ENCODE measurements at regions not wholly inside any gene's neighbourhood (a gene's known extent, or its start where the extent isn't known, plus 50 kb on each side); places are given as distances from the start of the nearest gene placed in this dataset.
"Not testable (repeated sequence)": the region's sequence is repeated elsewhere in the genome, so short reads cannot be mapped to it uniquely, and the experiment has no call there.

DNA sequence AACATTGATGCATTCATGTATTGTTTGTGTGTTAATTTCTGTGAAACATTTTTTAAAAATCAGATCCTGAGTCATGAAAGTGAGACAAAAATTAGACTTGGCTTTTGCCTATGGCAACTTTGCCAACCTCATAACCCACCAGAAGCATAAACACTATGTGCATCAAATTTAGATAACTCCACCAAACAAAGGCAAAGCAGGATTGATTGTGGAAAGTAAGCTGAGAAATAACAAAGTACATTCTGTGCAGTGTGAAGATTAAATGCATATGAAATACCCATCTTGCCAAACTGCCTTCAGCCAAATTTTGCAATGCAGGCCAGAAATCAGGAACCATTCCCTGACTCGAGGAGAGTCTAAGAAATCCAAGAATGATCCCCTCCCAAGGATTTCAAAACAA, 493.4 kb downstream of the AJAP1 start:
- no peaks in the 10 kb centered on the region for H3K4me1 Mint-ChIP-seq (ENCODE audit: low read depth)
- no peaks in the 10 kb centered on the region for H3K36me3 Mint-ChIP-seq (ENCODE audit: low read depth)
- peaks cover 3% of the 10 kb centered on the region for H3K9me3 Mint-ChIP-seq
- H3K27me3 Mint-ChIP-seq (ENCODE audit: low read depth) = peaks cover 8% of the 10 kb centered on the region
- H3K27ac Mint-ChIP-seq = no peak overlapping the region
- H3K4me3 Mint-ChIP-seq = no peak overlapping the region

DNA sequence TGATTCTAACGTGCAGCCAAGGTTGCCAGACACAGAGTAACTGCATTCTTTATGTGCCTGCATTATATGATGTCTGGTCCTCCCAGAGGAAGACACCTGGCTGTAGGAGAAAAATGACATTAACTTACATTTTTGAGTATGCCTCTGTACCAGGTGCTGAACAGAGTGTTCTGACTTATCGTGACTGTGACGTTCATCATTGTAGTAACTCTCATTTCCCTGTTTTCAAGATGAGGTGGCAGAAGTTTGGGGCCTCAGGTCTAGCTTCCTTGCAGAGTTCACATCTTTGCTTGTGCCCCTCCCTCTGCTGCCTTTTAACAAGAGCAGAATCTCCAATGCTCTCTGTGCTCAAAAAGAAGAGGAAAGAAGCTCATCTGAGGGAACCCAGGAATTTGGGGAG, 488.0 kb downstream of the AJAP1 start:
- Mint-ChIP-seq H3K9me3 (no peaks in the 10 kb centered on the region), H3K4me1 (ENCODE audit: low read depth) (no peaks in the 10 kb centered on the region), H3K4me3 (no peak overlapping the region), H3K36me3 (ENCODE audit: low read depth) (no peaks in the 10 kb centered on the region), H3K27me3 (ENCODE audit: low read depth) (peaks cover 8% of the 10 kb centered on the region), H3K27ac (no peak overlapping the region)

DNA sequence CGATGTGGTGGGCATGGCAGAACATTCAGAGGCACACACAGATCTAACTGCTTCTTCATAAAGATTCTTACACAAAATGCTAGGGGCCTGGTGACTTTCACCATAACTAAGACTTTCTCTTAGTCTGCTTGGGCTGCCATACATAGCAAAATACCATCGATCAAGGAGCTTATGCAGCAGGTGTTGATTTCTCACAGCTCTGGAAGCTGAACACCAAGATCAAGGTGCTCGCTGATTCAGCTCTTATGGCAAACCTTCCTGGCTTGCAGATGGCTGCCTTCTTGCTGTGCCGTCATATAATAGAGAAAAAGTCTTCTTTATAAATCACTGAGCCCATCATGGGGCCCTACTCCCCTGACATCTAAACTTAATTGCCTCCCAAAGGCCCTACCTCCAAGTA, 487.3 kb downstream of the AJAP1 start:
- Mint-ChIP-seq H3K4me3 (no peak overlapping the region), H3K27ac (no peak overlapping the region), H3K27me3 (ENCODE audit: low read depth) (peaks cover 8% of the 10 kb centered on the region), H3K9me3 (no peaks in the 10 kb centered on the region), H3K36me3 (ENCODE audit: low read depth) (no peaks in the 10 kb centered on the region), H3K4me1 (ENCODE audit: low read depth) (no peaks in the 10 kb centered on the region)

DNA sequence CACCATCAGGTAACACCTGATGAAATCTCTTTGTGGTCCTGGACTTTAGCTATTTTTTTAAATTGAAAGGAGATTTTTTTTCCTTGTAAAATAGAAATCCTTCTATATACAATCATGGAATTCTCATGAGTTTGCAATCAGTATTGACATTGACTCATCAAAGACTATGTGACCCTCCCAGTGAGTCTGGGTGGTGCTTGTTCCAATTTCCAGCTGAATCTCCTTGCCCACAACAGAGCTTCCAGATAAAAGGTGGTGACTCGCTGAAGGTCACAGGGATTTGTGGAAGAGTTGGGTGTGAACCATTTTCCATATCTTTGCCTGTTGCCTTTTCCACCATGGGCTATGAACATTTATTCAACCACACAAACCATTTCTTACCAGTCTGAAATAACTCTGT, 486.6 kb downstream of the AJAP1 start:
- Mint-ChIP-seq H3K4me1 (ENCODE audit: low read depth) (no peaks in the 10 kb centered on the region), H3K9me3 (no peaks in the 10 kb centered on the region), H3K27me3 (ENCODE audit: low read depth) (peaks cover 8% of the 10 kb centered on the region), H3K27ac (no peak overlapping the region), H3K4me3 (no peak overlapping the region), H3K36me3 (ENCODE audit: low read depth) (no peaks in the 10 kb centered on the region)

DNA sequence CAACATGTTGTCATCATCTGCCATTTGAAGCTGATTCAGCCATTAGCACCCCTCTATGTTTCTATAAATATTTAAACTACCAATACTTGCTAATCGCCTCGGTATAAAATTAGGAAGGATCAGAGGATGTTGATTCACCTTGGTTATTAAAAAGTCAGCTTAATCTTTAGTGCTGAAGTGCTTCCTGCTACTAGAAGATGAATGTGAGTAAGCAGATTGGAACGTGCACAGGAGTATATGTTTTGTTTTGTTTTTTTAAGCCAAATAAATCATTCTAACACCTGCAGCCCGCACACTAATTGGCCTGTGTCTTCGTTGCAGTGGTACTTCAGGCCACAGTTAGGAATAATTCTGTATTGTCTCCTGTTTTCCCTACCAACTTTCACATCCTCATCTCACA, 485.7 kb downstream of the AJAP1 start:
- H3K4me1 Mint-ChIP-seq (ENCODE audit: low read depth) = no peaks in the 10 kb centered on the region
- H3K36me3 Mint-ChIP-seq (ENCODE audit: low read depth) = no peaks in the 10 kb centered on the region
- H3K27me3 Mint-ChIP-seq (ENCODE audit: low read depth) = peaks cover 8% of the 10 kb centered on the region
- H3K27ac Mint-ChIP-seq = no peak overlapping the region
- no peaks in the 10 kb centered on the region for H3K9me3 Mint-ChIP-seq
- no peak overlapping the region for H3K4me3 Mint-ChIP-seq

DNA sequence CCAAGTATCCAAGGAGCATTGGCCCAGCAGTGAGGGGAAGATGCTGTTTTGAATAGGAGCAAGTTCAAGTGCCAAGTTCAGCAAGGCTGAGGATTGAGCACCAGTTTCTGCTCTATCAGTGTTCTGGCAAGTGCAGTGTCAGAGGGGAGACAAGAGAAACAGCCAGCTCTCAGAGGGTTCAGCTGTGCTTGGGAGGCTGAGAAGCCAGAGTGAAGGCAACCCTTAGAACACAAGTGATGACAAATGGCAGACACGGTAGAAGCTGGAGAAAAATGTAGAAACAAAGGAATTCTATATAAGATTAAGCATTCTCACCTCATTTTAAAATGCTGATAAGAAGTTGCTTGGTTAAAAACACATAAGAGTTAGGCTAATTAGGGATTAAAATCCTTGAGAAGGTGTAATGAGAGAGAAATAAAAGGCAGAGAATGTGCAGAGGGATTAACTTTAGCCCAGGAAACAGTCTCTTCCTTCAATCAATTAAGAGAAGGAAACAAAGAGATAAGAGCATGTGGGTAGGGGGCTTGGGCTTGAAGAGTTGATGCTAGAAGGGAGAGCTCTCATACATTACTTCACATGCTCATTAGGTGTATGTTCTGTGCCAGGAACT, 475.4 kb downstream of the AJAP1 start:
- peaks cover 5% of the 10 kb centered on the region for H3K9me3 Mint-ChIP-seq
- no peaks in the 10 kb centered on the region for H3K27me3 Mint-ChIP-seq (ENCODE audit: low read depth)
- H3K4me3 Mint-ChIP-seq = no peak overlapping the region
- no peak overlapping the region for H3K27ac Mint-ChIP-seq
- no peaks in the 10 kb centered on the region for H3K36me3 Mint-ChIP-seq (ENCODE audit: low read depth)
- H3K4me1 Mint-ChIP-seq (ENCODE audit: low read depth) = no peaks in the 10 kb centered on the region

DNA sequence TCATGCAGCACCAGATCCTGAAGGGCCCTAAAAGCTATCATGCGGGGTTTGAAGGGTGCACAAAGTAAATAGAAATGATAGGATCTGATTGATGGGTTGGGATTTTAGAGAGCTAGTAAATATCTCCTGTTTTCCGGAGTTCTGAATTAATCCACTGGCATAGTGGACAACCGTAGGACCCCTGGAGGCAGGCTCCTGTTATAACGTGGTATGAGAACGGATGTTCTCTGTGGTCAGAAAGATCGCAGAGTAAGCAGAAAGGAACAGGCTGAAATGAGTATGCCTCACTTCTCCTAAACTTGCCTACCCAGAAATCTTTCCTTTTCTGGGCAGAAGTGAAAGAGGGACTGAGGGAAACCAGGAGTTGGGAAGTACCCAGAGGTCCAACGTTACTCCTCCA, 470.8 kb downstream of the AJAP1 start:
- H3K4me3 Mint-ChIP-seq = no peak overlapping the region
- H3K36me3 Mint-ChIP-seq (ENCODE audit: low read depth) = no peaks in the 10 kb centered on the region
- no peak overlapping the region for H3K27ac Mint-ChIP-seq
- H3K9me3 Mint-ChIP-seq = peaks cover 8% of the 10 kb centered on the region
- no peaks in the 10 kb centered on the region for H3K4me1 Mint-ChIP-seq (ENCODE audit: low read depth)
- H3K27me3 Mint-ChIP-seq (ENCODE audit: low read depth) = no peaks in the 10 kb centered on the region

DNA sequence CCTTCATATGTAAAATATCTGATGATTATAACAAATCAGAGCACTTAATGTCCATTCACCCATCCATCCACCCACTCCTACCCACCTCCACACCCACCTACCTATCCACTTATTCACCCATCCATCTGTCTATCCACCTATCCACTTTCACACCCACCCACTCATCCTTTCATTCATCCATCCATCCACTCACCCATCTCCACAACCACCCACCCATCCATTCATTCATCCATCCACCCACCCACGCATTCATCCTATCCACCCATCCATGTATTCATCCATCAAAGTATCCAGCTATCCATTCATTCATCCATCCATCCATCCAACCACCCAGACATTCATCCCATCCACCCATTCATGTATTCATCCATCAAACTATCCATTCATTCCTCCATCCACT, 466.1 kb downstream of the AJAP1 start:
- Mint-ChIP-seq H3K36me3 (ENCODE audit: low read depth) (no peaks in the 10 kb centered on the region), H3K4me1 (ENCODE audit: low read depth) (no peaks in the 10 kb centered on the region), H3K27ac (no peak overlapping the region), H3K4me3 (no peak overlapping the region), H3K9me3 (peaks cover 3% of the 10 kb centered on the region), H3K27me3 (ENCODE audit: low read depth) (no peaks in the 10 kb centered on the region)

DNA sequence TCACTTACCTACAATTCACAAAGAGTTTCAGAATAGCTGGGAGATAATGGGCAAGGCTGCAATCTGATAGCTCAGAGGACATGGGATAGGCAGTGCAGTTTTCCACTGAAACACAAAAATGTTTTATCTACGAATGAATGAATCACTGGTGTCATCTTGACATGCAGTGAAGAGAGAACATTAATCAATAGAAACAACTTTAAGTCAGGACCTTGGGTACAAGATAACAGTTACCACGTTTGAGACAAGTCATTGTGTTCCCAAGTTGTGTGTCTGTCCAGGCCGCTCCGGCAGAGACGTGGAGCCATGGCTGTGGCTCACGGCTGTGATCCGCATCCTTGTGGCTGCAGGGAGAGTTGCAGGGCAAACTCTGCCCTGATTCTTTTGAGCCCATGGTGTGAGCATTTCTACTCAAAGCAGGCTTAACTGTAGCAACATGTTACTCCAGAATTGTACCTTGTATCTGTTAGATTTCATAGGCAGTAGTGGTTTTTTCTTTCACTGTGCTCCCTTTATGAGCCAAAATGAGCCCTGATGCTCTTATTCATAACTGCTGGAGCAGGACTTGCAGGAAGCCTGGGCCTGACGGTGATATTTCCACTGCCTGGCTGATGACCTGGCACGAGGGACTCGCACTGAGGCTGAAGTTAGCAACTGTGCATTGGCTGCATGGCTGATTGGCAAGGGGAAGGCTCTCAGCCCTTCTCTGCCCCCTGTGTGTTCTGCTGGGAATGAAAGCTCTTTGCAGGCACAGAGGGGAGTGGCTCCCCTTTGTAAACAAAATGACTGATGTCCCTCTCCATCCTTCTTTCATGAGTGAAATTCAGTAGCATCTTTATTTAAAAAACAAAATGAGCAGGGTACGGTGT, 465.2 kb downstream of the AJAP1 start:
- H3K9me3 Mint-ChIP-seq = peaks cover 3% of the 10 kb centered on the region
- H3K27me3 Mint-ChIP-seq (ENCODE audit: low read depth) = no peaks in the 10 kb centered on the region
- H3K4me3 Mint-ChIP-seq = no peak overlapping the region
- H3K27ac Mint-ChIP-seq = no peak overlapping the region
- H3K4me1 Mint-ChIP-seq (ENCODE audit: low read depth) = no peaks in the 10 kb centered on the region
- no peaks in the 10 kb centered on the region for H3K36me3 Mint-ChIP-seq (ENCODE audit: low read depth)

DNA sequence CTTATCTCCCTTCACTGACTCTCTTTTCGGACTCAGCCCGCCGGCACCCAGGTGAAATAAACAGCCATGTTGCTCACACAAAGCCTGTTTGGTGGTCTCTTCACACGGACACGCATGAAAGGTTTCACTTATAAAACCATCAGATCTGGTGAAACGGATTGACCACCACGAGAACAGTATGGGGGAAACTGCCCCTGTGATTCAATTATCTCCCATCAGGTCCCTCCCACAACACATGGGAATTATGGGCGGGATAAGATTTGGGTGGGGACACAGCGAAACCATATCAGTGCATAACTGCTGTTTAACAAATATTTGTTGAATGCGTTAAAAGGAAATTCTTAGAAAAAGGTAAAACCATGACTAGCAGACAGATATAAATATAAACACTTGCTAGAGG, 464.4 kb downstream of the AJAP1 start:
- H3K4me1 Mint-ChIP-seq (ENCODE audit: low read depth); H3K4me3 Mint-ChIP-seq; H3K36me3 Mint-ChIP-seq (ENCODE audit: low read depth); H3K27ac Mint-ChIP-seq; H3K9me3 Mint-ChIP-seq; H3K27me3 Mint-ChIP-seq (ENCODE audit: low read depth): not testable (repeated sequence)

DNA sequence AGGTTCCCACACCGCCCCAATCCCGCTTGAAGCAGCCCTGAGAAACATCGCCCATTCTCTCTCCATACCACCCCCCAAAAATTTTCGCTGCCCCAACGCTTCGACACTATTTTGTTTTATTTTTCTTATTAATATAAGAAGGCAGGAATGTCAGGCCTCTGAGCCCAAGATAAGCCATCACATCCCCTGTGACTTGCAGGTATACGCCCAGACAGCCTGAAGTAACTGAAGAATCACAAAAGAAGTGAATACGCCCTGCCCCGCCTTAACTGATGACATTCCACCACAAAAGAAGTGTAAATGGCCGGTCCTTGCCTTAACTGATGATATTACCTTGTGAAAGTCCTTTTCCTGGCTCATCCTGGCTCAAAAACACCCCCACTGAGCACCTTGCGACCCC, 463.9 kb downstream of the AJAP1 start:
- H3K4me1 Mint-ChIP-seq (ENCODE audit: low read depth); H3K9me3 Mint-ChIP-seq; H3K36me3 Mint-ChIP-seq (ENCODE audit: low read depth); H3K27me3 Mint-ChIP-seq (ENCODE audit: low read depth); H3K27ac Mint-ChIP-seq; H3K4me3 Mint-ChIP-seq: not testable (repeated sequence)

DNA sequence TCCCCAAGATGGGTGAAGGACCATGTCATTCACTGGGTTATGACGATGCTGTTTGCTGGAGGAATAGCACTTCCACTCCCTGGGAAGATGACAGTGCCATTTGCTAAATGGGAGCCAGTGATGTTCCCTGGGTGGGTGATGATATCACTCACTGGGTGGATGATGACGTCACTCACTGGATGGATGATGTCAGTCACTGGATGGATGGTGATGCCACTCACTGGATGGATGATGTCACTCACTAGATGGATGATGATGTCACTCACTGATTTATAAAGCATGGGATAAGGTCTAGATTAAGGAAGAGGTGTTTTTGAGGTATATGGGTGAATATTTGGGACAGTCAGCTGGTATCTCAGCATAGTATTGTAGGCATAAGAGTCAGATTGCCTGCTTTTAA, 457.2 kb downstream of the AJAP1 start:
- no peaks in the 10 kb centered on the region for H3K36me3 Mint-ChIP-seq (ENCODE audit: low read depth)
- H3K27me3 Mint-ChIP-seq (ENCODE audit: low read depth) = peaks cover 10% of the 10 kb centered on the region
- H3K4me1 Mint-ChIP-seq (ENCODE audit: low read depth) = peaks cover 6% of the 10 kb centered on the region
- no peak overlapping the region for H3K4me3 Mint-ChIP-seq
- H3K27ac Mint-ChIP-seq = no peak overlapping the region
- H3K9me3 Mint-ChIP-seq = no peaks in the 10 kb centered on the region

DNA sequence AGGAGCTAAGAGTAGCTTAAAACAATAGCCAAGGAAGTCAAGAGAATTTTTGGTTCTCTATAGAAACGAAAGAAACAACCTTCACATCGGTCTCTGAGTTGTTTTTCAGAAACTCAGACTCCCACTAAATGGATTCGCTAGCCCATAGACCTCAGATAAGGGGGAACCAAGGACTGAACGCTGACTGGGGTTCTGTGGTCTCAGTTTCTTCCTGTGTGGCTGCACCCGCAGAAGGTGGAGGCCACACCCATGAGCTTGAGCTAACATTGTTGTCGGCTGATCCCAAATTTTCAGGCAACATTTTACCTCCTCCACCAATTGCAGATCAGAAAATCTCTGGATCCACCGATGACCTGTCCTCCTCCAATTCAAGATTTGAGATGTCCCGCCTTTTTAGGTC, 456.1 kb downstream of the AJAP1 start:
- H3K27me3 Mint-ChIP-seq (ENCODE audit: low read depth) = peaks cover 10% of the 10 kb centered on the region
- H3K27ac Mint-ChIP-seq = no peak overlapping the region
- H3K4me1 Mint-ChIP-seq (ENCODE audit: low read depth) = peaks cover 6% of the 10 kb centered on the region

DNA sequence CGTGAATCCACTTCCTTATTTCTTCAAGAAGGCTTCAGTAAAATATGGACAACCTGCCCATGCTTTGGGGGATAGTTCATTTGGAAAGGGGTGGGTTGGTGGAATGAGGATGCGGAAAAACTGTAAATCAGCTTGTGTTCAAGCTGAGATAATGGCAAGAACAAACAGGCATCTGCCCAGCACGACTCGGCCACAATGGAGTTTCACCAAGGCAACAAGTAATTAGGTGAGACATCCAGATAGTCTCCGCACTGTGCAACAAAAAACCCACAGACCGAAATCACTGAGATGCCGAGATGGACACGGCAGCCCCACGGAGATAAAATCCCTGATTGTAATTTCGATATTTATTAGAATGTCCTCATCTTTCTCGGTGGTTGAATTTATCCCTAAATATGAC, 455.2 kb downstream of the AJAP1 start:
- Mint-ChIP-seq H3K27ac (no peak overlapping the region), H3K4me3 (no peak overlapping the region), H3K4me1 (ENCODE audit: low read depth) (peaks cover 6% of the 10 kb centered on the region), H3K27me3 (ENCODE audit: low read depth) (peaks cover 10% of the 10 kb centered on the region), H3K36me3 (ENCODE audit: low read depth) (no peaks in the 10 kb centered on the region), H3K9me3 (no peaks in the 10 kb centered on the region)

More for the DNA sequence above, 456.1 kb downstream of the AJAP1 start:
- no peak overlapping the region for H3K4me3 Mint-ChIP-seq
- no peaks in the 10 kb centered on the region for H3K9me3 Mint-ChIP-seq
- no peaks in the 10 kb centered on the region for H3K36me3 Mint-ChIP-seq (ENCODE audit: low read depth)

DNA sequence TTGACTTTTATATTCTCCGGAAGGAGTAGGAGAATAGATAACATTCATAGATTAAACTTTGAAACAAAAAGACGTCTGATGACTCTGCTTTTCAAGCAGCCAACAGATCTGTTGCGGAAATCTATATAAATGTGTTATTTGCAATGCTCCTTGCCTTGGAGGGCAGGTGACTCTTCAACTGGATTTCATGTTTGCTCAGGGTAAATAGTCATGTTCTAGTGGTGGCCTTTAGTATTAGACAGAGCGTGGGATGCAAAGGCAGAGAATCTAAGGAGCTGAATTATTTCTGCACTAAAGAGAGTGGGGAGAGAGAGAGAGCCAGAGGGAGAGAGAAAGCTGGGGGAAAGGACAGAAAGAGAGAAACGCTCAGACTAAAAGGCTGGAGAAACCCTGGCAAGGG, 454.3 kb downstream of the AJAP1 start:
- Mint-ChIP-seq H3K27ac (no peak overlapping the region), H3K4me1 (ENCODE audit: low read depth) (peaks cover 6% of the 10 kb centered on the region), H3K36me3 (ENCODE audit: low read depth) (no peaks in the 10 kb centered on the region), H3K9me3 (no peaks in the 10 kb centered on the region), H3K4me3 (no peak overlapping the region), H3K27me3 (ENCODE audit: low read depth) (peaks cover 10% of the 10 kb centered on the region)

All from T-helper 1 cell treated with Interleukin-12 subunit alpha and Interleukin-12 subunit beta and Interleukin-4 antibody, amounts not matched to agents 30 μg/mL and 1 μg/mL, for 36 hours (primary cell).